ENCODE measurements at regions not wholly inside any gene's neighbourhood (a gene's known extent, or its start where the extent isn't known, plus 50 kb on each side); places are given as distances from the start of the nearest gene placed in this dataset.

GRCh38 chr18:51248685-51249084, 51.2 kb upstream of the MEX3C start:
- H3K27ac ChIP-seq, result no peak overlapping the region
- H3K27me3 ChIP-seq, result no peaks in the 10 kb centered on the region
- H3K36me3 ChIP-seq, result no peaks in the 10 kb centered on the region
- intact Hi-C loops (cut with DNase I), result no loop called here
- no peak overlapping the region for H3K4me3 ChIP-seq
- no peak for DNase-seq (ENCODE audit: extremely low spot score in 2 of 2)
- no peaks in the 10 kb centered on the region for H3K4me1 ChIP-seq
- no peak for TF ChIP-seq POLR2A (IDR thresholded peaks at IDR 0.05)
- no peak for TF ChIP-seq POLR2AphosphoS5 (IDR thresholded peaks at IDR 0.05; ENCODE audit: insufficient read depth in 1 of 2, low read depth in 1 of 2)
- no peak for TF ChIP-seq CTCF (IDR thresholded peaks at IDR 0.05)
- no peaks in the 10 kb centered on the region for H3K9me3 ChIP-seq

- DNase-seq (ENCODE audit: extremely low spot score in 2 of 2), result no peak
- H3K4me3 ChIP-seq, result no peak overlapping the region
- no peaks in the 10 kb centered on the region for H3K9me3 ChIP-seq
- no peak for TF ChIP-seq POLR2AphosphoS5 (IDR thresholded peaks at IDR 0.05; ENCODE audit: insufficient read depth in 1 of 2, low read depth in 1 of 2)
- TF ChIP-seq CTCF (IDR thresholded peaks at IDR 0.05), result no peak
- intact Hi-C loops (cut with DNase I), result no loop called here
- H3K27ac ChIP-seq, result no peak overlapping the region
- H3K4me1 ChIP-seq, result no peaks in the 10 kb centered on the region
- H3K36me3 ChIP-seq, result no peaks in the 10 kb centered on the region
- no peaks in the 10 kb centered on the region for H3K27me3 ChIP-seq
Measured at GRCh38 chr18:51250006-51250405, 52.5 kb upstream of the MEX3C start.

- DNase-seq (ENCODE audit: extremely low spot score in 2 of 2), result no peak
- Histone ChIP-seq H3K36me3 (no peaks in the 10 kb centered on the region), H3K9me3 (no peaks in the 10 kb centered on the region), H3K27me3 (no peaks in the 10 kb centered on the region), H3K4me3 (no peak overlapping the region), H3K4me1 (no peaks in the 10 kb centered on the region), H3K27ac (no peak overlapping the region)
- TF ChIP-seq CTCF (IDR thresholded peaks at IDR 0.05) (no peak), POLR2A (IDR thresholded peaks at IDR 0.05) (no peak), POLR2AphosphoS5 (IDR thresholded peaks at IDR 0.05; ENCODE audit: insufficient read depth in 1 of 2, low read depth in 1 of 2) (no peak)
- intact Hi-C loops (cut with DNase I), result no loop called here
Measured at GRCh38 chr18:51250458-51251024, 53.1 kb upstream of the MEX3C start.

GRCh38 chr18:51251625-51252024, 54.1 kb upstream of the MEX3C start:
- Histone ChIP-seq H3K27ac (no peak overlapping the region), H3K36me3 (no peaks in the 10 kb centered on the region), H3K4me1 (no peaks in the 10 kb centered on the region), H3K27me3 (no peaks in the 10 kb centered on the region), H3K4me3 (no peak overlapping the region), H3K9me3 (no peaks in the 10 kb centered on the region)
- TF ChIP-seq POLR2A (IDR thresholded peaks at IDR 0.05) (no peak), POLR2AphosphoS5 (IDR thresholded peaks at IDR 0.05; ENCODE audit: insufficient read depth in 1 of 2, low read depth in 1 of 2) (no peak), CTCF (IDR thresholded peaks at IDR 0.05) (no peak)
- intact Hi-C loops (cut with DNase I), result no loop called here
- no peak for DNase-seq (ENCODE audit: extremely low spot score in 2 of 2)

- H3K4me1 ChIP-seq, result no peaks in the 10 kb centered on the region
- no peaks in the 10 kb centered on the region for H3K9me3 ChIP-seq
- H3K27ac ChIP-seq, result no peak overlapping the region
- H3K4me3 ChIP-seq, result no peak overlapping the region
- intact Hi-C loops (cut with DNase I), result no loop called here
- H3K36me3 ChIP-seq, result no peaks in the 10 kb centered on the region
- no peak for DNase-seq (ENCODE audit: extremely low spot score in 2 of 2)
- TF ChIP-seq CTCF (IDR thresholded peaks at IDR 0.05) (no peak), POLR2AphosphoS5 (IDR thresholded peaks at IDR 0.05; ENCODE audit: insufficient read depth in 1 of 2, low read depth in 1 of 2) (no peak), POLR2A (IDR thresholded peaks at IDR 0.05) (no peak)
- no peaks in the 10 kb centered on the region for H3K27me3 ChIP-seq
Measured at GRCh38 chr18:51253476-51253875, 56.0 kb upstream of the MEX3C start.

Data from vagina (tissue), 2 donors.